Keratinocyte (primary cell): ENCODE measurements at regions not wholly inside any gene's neighbourhood (a gene's known extent, or its start where the extent isn't known, plus 50 kb on each side); places are given as distances from the start of the nearest gene placed in this dataset.
"Not testable (repeated sequence)": the region's sequence is repeated elsewhere in the genome, so short reads cannot be mapped to it uniquely, and the experiment has no call there.

ENCODE experiments used
- DNase-seq: peaks from one replicate; pipeline ENCODE4 v3.0.0-alpha.2; 2011; ENCODE audit warnings: low read depth, missing footprints, low spot score
- FAIRE-seq: peaks from 2 replicates; lab custom pipeline; 2011; peaks lifted over from hg19 to GRCh38; lab: Jason Lieb, UNC
- H2AFZ ChIP-seq: 2 replicates; pipeline ENCODE4 v1.6.0; 2012; ENCODE audit warnings: low read length, control low read depth, inconsistent platforms; ENCODE audit not compliant: control insufficient read depth
- H3K27ac ChIP-seq: 2 replicates; pipeline ENCODE4 v1.5.1; 2011; ENCODE audit warnings: low read length; ENCODE audit not compliant: control insufficient read depth, insufficient read depth
- H3K27me3 ChIP-seq: 3 replicates; pipeline ENCODE4 v1.6.0; 2011; ENCODE audit warnings: low read length; ENCODE audit not compliant: control insufficient read depth, insufficient read depth; ENCODE audit errors: extremely low read depth
- H3K36me3 ChIP-seq, 2 experiments: 2 replicates in 1 of 2; 3 replicates in 1 of 2; pipeline ENCODE4 v1.5.1; 2011; ENCODE audit warnings: low read length in 2 of 2, mild to moderate bottlenecking in 1 of 2; ENCODE audit not compliant: control insufficient read depth in 2 of 2, insufficient read depth in 2 of 2; ENCODE audit errors: extremely low read depth in 1 of 2
- H3K4me1 ChIP-seq: 3 replicates; pipeline ENCODE4 v1.5.1; 2011; ENCODE audit warnings: low read length; ENCODE audit not compliant: control insufficient read depth, insufficient read depth; ENCODE audit errors: extremely low read depth
- H3K4me2 ChIP-seq: 3 replicates; pipeline ENCODE4 v1.6.0; 2011; ENCODE audit warnings: low read depth, low read length; ENCODE audit not compliant: control insufficient read depth, insufficient read depth; ENCODE audit errors: extremely low read depth
- H3K4me3 ChIP-seq, 3 experiments: fragments of 200-600 bp in 1 of 3; sonication (generic) in 1 of 3; 2 replicates in 2 of 3; 3 replicates in 1 of 3; pipeline ENCODE4 v1.5.1; 2011 to 2016; ENCODE audit warnings: low read length in 3 of 3, mild to moderate bottlenecking in 3 of 3, control low read depth in 2 of 3, inconsistent platforms in 1 of 3, low read depth in 1 of 3, mixed read lengths in 1 of 3, mixed run types in 1 of 3, moderate library complexity in 1 of 3; ENCODE audit not compliant: control insufficient read depth in 2 of 3, insufficient read depth in 2 of 3; ENCODE audit errors: extremely low read depth in 1 of 3
- H3K79me2 ChIP-seq: 2 replicates; pipeline ENCODE4 v1.6.0; 2012; ENCODE audit warnings: low read length; ENCODE audit not compliant: control insufficient read depth, insufficient read depth
- H3K9ac ChIP-seq: 3 replicates; pipeline ENCODE4 v1.6.0; 2011; ENCODE audit warnings: low read length; ENCODE audit not compliant: control insufficient read depth, insufficient read depth; ENCODE audit errors: extremely low read depth
- H3K9me1 ChIP-seq: 3 replicates; pipeline ENCODE4 v1.6.0; 2011; ENCODE audit warnings: low read length; ENCODE audit not compliant: control insufficient read depth, insufficient read depth; ENCODE audit errors: extremely low read depth
- H3K9me3 ChIP-seq: 2 replicates; pipeline ENCODE4 v1.5.1; 2012; ENCODE audit warnings: low read depth, low read length; ENCODE audit not compliant: control insufficient read depth
- H4K20me1 ChIP-seq: 3 replicates; pipeline ENCODE4 v1.6.0; 2011; ENCODE audit warnings: low read length; ENCODE audit not compliant: control insufficient read depth, insufficient read depth; ENCODE audit errors: extremely low read depth
- EZH2 ChIP-seq: IDR thresholded peaks from one replicate; pipeline ENCODE4 v1.6.1; 2012; ENCODE audit warnings: inconsistent platforms, mild to moderate bottlenecking, low read length, moderate library complexity
- dilution Hi-C: fragments of 300-500 bp; cut with MboI; formaldehyde crosslinking; loops from one replicate; pipeline ENCODE4 v1.7.0; 2020; ENCODE audit warnings: low sequenced_read_pairs; ENCODE audit not compliant: extremely low pct_ligation_motif_present
- TF ChIP-seq, protein P1 (sequence below), 3 experiments: IDR thresholded peaks in 1 of 3; conservative IDR thresholded peaks in 1 of 3; optimal IDR thresholded peaks in 1 of 3; 2 replicates in 2 of 3; 3 replicates in 1 of 3; pipeline versions ENCODE3 to v1.5.1; 2011; ENCODE audit warnings: low read length in 3 of 3, mild to moderate bottlenecking in 3 of 3, moderate library complexity in 2 of 3, control low read depth in 1 of 3, inconsistent platforms in 1 of 3; ENCODE audit not compliant: insufficient read depth in 2 of 3; ENCODE audit errors: extremely low read depth in 1 of 3

- Histone ChIP-seq H3K4me3 (no peak overlapping the region), H2AFZ (no peak overlapping the region), H3K9ac (no peak overlapping the region), H3K4me2 (no peak overlapping the region), H3K9me1 (no peaks in the 10 kb centered on the region), H3K36me3 (no peaks in the 10 kb centered on the region), H3K79me2 (no peaks in the 10 kb centered on the region), H4K20me1 (no peaks in the 10 kb centered on the region), H3K27me3 (no peaks in the 10 kb centered on the region), H3K9me3 (no peaks in the 10 kb centered on the region), H3K4me1 (no peaks in the 10 kb centered on the region), H3K27ac (no peak overlapping the region)
- TF ChIP-seq, protein P1, sequence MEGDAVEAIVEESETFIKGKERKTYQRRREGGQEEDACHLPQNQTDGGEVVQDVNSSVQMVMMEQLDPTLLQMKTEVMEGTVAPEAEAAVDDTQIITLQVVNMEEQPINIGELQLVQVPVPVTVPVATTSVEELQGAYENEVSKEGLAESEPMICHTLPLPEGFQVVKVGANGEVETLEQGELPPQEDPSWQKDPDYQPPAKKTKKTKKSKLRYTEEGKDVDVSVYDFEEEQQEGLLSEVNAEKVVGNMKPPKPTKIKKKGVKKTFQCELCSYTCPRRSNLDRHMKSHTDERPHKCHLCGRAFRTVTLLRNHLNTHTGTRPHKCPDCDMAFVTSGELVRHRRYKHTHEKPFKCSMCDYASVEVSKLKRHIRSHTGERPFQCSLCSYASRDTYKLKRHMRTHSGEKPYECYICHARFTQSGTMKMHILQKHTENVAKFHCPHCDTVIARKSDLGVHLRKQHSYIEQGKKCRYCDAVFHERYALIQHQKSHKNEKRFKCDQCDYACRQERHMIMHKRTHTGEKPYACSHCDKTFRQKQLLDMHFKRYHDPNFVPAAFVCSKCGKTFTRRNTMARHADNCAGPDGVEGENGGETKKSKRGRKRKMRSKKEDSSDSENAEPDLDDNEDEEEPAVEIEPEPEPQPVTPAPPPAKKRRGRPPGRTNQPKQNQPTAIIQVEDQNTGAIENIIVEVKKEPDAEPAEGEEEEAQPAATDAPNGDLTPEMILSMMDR (optimal IDR thresholded peaks at IDR 0.05 in 1 of 3, IDR thresholded peaks at IDR 0.05 in 1 of 3, conservative IDR thresholded peaks at IDR 0.05 in 1 of 3; ENCODE audit: extremely low read depth in 1 of 3, insufficient read depth in 2 of 3, low read length in 3 of 3) = no peak
- TF ChIP-seq EZH2 = no peak
- DNase-seq = no peak
- FAIRE-seq = no peak
- dilution Hi-C loops = no loop called here
Observed at GRCh38 chr13:37504251-37504650, 94.3 kb downstream of the POSTN start.

- Histone ChIP-seq H3K9ac (no peak overlapping the region), H3K79me2 (no peaks in the 10 kb centered on the region), H3K27me3 (no peaks in the 10 kb centered on the region), H3K9me1 (no peaks in the 10 kb centered on the region), H3K27ac (no peak overlapping the region), H4K20me1 (no peaks in the 10 kb centered on the region), H3K4me3 (no peak overlapping the region), H3K9me3 (no peaks in the 10 kb centered on the region), H3K4me2 (no peak overlapping the region), H3K4me1 (no peaks in the 10 kb centered on the region), H3K36me3 (no peaks in the 10 kb centered on the region), H2AFZ (no peak overlapping the region)
- TF ChIP-seq, protein P1 (optimal IDR thresholded peaks at IDR 0.05 in 1 of 3, IDR thresholded peaks at IDR 0.05 in 1 of 3, conservative IDR thresholded peaks at IDR 0.05 in 1 of 3; ENCODE audit: extremely low read depth in 1 of 3, insufficient read depth in 2 of 3, low read length in 3 of 3) = no peak
- TF ChIP-seq EZH2 = no peak
- DNase-seq = no peak
- dilution Hi-C loops = no loop called here
- no peak for FAIRE-seq
Observed at GRCh38 chr13:37503287-37503686, 95.3 kb downstream of the POSTN start.

DNA sequence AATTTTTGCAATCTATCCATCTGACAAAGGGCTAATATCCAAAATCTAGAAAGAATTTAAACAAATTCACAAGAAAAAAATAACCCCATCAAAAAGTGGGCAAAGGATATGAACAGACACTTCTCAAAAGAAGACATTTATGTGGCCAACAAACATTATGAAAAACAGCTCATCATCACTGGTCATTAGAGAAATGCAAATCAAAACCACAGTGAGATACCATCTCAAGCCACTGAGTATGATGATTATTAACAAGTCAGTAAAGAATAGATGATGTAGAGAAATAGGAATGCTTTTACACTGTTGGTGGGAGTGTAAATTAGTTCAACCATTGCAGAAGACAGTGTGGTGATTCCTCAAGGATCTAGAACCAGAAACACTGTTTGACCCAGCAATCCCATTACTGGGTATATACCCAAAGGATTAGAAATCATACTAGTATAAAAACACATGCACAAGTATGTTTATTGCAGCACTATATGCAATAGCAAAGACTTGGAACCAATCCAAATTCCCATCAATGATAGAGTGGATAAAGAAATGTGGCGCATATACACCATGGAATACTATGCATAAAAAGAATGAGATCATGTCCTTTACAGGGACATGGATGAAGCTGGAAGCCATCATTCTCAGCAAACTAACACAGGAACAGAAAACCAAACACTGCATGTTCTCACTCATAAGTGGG, 96.1 kb downstream of the POSTN start:
- H3K9ac ChIP-seq, H3K9me3 ChIP-seq, H3K9me1 ChIP-seq, FAIRE-seq, H3K36me3 ChIP-seq, H3K27me3 ChIP-seq, H3K4me3 ChIP-seq, DNase-seq, H3K27ac ChIP-seq, H3K4me2 ChIP-seq, H2AFZ ChIP-seq, H4K20me1 ChIP-seq, H3K79me2 ChIP-seq, dilution Hi-C loops, H3K4me1 ChIP-seq: not testable (repeated sequence)
